Neutrophil (primary cell): ENCODE measurements at regions not wholly inside any gene's neighbourhood (a gene's known extent, or its start where the extent isn't known, plus 50 kb on each side); places are given as distances from the start of the nearest gene placed in this dataset.

ENCODE experiments used
- H3K27ac ChIP-seq: fragments of 200-600 bp; sonication (generic); 2 replicates; pipeline ENCODE4 v1.5.1; 2016; ENCODE audit warnings: mild to moderate bottlenecking, moderate library complexity
- H3K27me3 ChIP-seq: fragments of 200-600 bp; sonication (generic); 2 replicates; pipeline ENCODE4 v1.6.0; 2016; ENCODE audit warnings: mild to moderate bottlenecking
- H3K36me3 ChIP-seq: fragments of 200-600 bp; sonication (generic); 2 replicates; pipeline ENCODE4 v1.5.1; 2017
- H3K4me1 ChIP-seq, 2 experiments: fragments of 200-600 bp in 1 of 2; sonication (generic) in 1 of 2; 1 replicate in 1 of 2; 2 replicates in 1 of 2; pipeline versions ENCODE4 v1.5.1 to v1.6.1; 2013 to 2016; ENCODE audit warnings: low read depth in 1 of 2, low read length in 1 of 2, mild to moderate bottlenecking in 1 of 2, moderate library complexity in 1 of 2; ENCODE audit not compliant: control insufficient read depth in 1 of 2, insufficient read depth in 1 of 2
- H3K4me3 ChIP-seq, 2 experiments: fragments of 200-600 bp in 1 of 2; sonication (generic) in 1 of 2; 1 replicate in 1 of 2; 2 replicates in 1 of 2; pipeline ENCODE4 v1.5.1; 2013 to 2016; ENCODE audit warnings: low read depth in 1 of 2, low read length in 1 of 2, mild to moderate bottlenecking in 1 of 2, moderate library complexity in 1 of 2
- H3K9me3 ChIP-seq: fragments of 200-600 bp; sonication (generic); 2 replicates; pipeline ENCODE4 v1.5.1; 2016
- TF ChIP-seq, protein P1 (sequence below): fragments of 200-600 bp; sonication (generic); IDR thresholded peaks from 2 replicates; pipeline ENCODE4 v1.5.1; 2016; ENCODE audit warnings: antibody characterized with exemption

DNA sequence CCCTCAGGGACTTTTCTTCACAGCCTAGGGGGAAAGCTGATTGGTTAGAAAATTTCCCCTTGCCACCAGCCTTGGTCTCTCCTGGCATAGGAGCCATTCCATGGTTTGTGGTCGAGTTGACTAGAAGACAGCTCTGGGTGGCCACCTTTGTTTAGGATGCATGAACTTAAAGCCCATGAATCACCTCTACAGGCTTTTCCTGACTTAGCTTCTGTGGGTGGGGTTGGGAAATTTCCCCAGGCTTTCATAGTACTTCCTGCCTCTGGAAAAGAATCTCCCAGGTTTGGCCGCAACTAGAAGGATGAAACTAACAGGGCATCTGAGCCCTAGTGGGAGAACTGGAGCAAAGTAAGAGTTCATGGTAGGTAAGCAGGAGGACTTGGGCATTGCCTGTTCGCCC lies 72.6 kb downstream of the SNRPE start:
- no peak overlapping the region for H3K27ac ChIP-seq
- no peaks in the 10 kb centered on the region for H3K36me3 ChIP-seq
- no peak overlapping the region for H3K4me3 ChIP-seq
- H3K4me1 ChIP-seq: peaks cover 8 to 28% of the 10 kb centered on the region in 2 experiments
- no peaks in the 10 kb centered on the region for H3K27me3 ChIP-seq
- TF ChIP-seq, protein P1, sequence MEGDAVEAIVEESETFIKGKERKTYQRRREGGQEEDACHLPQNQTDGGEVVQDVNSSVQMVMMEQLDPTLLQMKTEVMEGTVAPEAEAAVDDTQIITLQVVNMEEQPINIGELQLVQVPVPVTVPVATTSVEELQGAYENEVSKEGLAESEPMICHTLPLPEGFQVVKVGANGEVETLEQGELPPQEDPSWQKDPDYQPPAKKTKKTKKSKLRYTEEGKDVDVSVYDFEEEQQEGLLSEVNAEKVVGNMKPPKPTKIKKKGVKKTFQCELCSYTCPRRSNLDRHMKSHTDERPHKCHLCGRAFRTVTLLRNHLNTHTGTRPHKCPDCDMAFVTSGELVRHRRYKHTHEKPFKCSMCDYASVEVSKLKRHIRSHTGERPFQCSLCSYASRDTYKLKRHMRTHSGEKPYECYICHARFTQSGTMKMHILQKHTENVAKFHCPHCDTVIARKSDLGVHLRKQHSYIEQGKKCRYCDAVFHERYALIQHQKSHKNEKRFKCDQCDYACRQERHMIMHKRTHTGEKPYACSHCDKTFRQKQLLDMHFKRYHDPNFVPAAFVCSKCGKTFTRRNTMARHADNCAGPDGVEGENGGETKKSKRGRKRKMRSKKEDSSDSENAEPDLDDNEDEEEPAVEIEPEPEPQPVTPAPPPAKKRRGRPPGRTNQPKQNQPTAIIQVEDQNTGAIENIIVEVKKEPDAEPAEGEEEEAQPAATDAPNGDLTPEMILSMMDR: no peak
- no peaks in the 10 kb centered on the region for H3K9me3 ChIP-seq

DNA sequence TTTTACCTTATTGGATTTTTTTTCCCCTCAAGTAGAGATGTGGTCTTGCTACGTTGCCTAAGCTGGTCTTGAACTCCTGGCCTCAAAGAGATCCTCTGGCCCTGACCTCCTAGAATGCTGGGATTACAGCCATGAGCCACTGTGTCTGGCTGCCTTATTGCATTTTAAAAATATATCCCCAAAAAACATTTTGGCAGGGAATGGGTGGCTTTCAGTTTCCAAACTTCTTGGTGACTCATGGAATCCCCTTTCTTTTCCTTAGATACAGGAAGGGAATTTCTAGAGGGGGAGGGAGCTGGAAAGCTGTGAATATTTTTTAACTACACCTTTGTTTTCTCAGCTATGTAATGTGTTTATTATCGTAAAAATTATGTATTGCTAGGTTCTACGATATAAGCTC lies 73.3 kb downstream of the SNRPE start:
- Histone ChIP-seq H3K36me3 (no peaks in the 10 kb centered on the region), H3K4me1 (peaks cover 8 to 28% of the 10 kb centered on the region in 2 experiments), H3K9me3 (no peaks in the 10 kb centered on the region), H3K27me3 (no peaks in the 10 kb centered on the region), H3K27ac (no peak overlapping the region), H3K4me3 (no peak overlapping the region)
- TF ChIP-seq, protein P1: no peak

DNA sequence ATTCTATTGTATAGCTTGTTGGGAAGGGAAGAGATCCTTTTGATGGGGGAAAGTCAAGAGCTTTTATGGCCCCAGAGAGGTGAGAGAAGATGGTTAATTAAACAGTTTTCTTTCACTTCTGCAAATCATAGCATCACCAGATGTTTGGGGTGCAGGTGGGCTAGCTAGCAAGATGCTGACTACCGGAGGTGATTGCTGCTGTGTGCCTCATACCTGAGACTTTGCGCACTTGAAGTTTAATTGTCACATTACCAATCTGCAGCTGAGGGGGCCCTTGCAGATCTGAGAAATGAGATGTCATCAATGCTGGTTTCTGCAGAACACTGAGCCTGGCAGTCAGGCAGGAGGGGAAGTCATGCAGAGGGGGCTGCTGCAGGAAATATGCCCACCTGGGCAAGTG lies 73.9 kb downstream of the SNRPE start:
- no peak overlapping the region for H3K4me3 ChIP-seq
- no peaks in the 10 kb centered on the region for H3K27me3 ChIP-seq
- no peaks in the 10 kb centered on the region for H3K36me3 ChIP-seq
- TF ChIP-seq, protein P1: no peak
- H3K9me3 ChIP-seq: no peaks in the 10 kb centered on the region
- no peak overlapping the region for H3K27ac ChIP-seq
- peaks cover 5 to 23% of the 10 kb centered on the region in 2 experiments for H3K4me1 ChIP-seq

DNA sequence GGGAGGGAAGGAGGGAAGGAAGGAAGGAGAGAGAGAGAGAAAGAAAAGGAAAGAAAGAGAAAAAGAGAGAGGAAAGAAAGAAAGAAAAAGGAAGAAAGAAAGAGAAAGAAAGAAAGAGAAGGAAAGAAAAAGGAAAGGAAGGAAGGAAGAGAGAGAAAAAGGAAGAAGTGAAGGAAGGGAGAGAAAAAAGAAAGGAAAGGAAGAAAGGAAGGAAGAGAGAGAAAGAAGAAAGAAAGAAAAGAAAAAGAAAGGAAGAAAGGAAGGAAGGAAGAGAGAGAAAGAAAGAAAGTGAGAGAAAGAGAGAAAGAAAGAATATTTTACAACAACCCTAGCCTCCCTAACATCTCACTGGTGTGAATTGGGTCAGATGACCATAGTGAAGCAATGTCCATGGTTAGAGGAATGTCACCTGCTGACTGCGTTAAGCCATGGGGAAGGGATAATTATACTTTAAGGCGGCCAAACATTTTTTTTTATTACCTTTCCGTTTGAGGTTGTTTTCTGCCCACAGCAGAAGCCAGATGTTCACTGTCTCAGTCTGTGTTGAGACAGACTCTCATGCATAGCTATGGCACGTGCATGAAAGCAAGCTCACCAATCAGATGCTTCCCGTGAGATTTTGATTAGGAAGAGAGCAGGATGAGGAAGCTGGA lies 76.4 kb downstream of the SNRPE start:
- TF ChIP-seq, protein P1: no peak
- H3K4me1 ChIP-seq: peaks cover 3 to 8% of the 10 kb centered on the region in 2 experiments
- H3K27me3 ChIP-seq: no peaks in the 10 kb centered on the region
- no peak overlapping the region for H3K4me3 ChIP-seq
- H3K27ac ChIP-seq: no peak overlapping the region
- no peaks in the 10 kb centered on the region for H3K36me3 ChIP-seq
- H3K9me3 ChIP-seq: no peaks in the 10 kb centered on the region

DNA sequence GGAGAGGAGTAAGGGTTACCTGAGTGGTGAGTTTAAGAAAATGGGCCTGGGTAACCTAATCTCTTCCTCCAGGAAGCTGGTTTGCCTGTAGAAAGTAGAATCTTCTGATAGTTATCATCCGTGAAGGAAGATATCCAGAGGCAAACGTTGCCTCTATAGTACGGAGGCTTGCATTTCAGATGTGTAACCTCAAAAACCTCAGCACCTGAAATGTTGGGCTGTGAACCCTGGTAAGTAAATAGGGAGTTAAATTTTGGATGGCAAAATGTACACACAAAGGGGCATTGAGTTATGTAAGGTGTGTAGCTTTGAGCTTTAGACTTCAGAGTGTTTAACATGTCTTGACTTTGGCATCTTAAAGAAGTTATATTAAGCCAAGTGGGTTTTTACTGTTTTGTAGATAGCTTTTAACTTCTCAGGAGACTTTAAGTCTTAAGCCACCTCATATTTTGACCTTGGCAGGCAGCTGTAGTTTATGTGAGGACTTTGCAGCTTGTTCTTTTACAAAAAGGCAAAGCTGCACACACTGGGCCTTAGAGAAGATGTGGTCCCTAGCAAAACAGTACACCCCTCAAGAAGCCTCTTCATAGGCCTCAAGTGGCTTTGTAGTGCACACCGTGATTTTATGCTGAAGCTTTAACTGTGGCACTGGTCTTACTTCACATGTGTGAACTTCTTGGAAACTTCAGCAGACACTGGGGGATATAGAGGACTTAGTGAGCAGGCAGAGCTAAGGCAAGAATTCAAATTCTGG lies 83.4 kb downstream of the SNRPE start:
- H3K4me3 ChIP-seq: no peak overlapping the region
- H3K36me3 ChIP-seq: no peaks in the 10 kb centered on the region
- H3K9me3 ChIP-seq: no peaks in the 10 kb centered on the region
- H3K27ac ChIP-seq: no peak overlapping the region
- H3K4me1 ChIP-seq: no peaks in the 10 kb centered on the region
- TF ChIP-seq, protein P1: no peak
- H3K27me3 ChIP-seq: no peaks in the 10 kb centered on the region
